ENCODE measurements at regions not wholly inside any gene's neighbourhood (a gene's known extent, or its start where the extent isn't known, plus 50 kb on each side); places are given as distances from the start of the nearest gene placed in this dataset.

DNA sequence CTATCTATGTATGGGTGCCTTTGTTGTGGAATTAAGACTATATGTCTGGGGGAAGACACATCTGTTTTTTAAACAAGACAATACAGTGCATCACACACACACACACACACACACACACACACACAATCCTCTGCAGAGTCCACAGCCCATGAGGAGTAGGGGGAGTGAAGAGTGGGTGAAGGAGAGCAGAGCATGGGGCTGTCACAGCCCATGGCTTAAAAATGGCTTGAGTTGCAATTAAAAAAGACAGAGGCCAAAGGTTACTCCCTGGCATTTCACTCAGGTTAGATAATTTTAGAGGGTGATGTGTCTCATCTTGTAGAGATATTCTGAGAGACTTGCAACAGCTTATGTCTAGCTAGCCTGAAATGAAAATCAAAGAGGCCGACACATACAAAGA lies 176.5 kb upstream of the PLXNA2 start:
- Histone ChIP-seq H3K4me1 (no peaks in the 10 kb centered on the region), H3K4me3 (no peak overlapping the region), H3K27me3 (no peaks in the 10 kb centered on the region), H3K36me3 (no peaks in the 10 kb centered on the region), H3K9me3 (replicated peaks) (no peaks in the 10 kb centered on the region), H3K27ac (no peak overlapping the region)
- no peak for DNase-seq

DNA sequence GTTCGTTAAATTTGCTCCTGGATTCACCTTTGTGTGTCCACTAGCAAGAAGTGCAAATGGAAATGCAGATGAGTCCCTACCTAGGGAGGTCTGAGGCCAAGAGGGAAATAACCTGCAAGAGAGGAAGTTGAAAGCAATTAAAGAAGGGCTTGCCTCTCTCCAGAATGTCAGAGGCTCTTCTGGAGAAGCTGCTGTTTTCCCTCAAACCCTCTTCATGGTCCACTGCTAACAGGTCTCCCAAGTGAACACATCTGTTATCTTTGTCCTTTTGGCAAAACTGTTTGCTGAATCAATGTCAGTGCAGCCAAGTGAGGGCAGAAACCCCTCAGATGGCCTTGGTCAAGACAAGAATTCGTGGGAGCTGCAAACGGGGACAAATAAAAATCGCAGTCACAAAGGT lies 177.3 kb upstream of the PLXNA2 start:
- no peak overlapping the region for H3K4me3 ChIP-seq
- H3K27me3 ChIP-seq = no peaks in the 10 kb centered on the region
- no peaks in the 10 kb centered on the region for H3K36me3 ChIP-seq
- no peak for DNase-seq
- H3K27ac ChIP-seq = no peak overlapping the region
- no peaks in the 10 kb centered on the region for H3K9me3 ChIP-seq (replicated peaks)
- no peaks in the 10 kb centered on the region for H3K4me1 ChIP-seq

DNA sequence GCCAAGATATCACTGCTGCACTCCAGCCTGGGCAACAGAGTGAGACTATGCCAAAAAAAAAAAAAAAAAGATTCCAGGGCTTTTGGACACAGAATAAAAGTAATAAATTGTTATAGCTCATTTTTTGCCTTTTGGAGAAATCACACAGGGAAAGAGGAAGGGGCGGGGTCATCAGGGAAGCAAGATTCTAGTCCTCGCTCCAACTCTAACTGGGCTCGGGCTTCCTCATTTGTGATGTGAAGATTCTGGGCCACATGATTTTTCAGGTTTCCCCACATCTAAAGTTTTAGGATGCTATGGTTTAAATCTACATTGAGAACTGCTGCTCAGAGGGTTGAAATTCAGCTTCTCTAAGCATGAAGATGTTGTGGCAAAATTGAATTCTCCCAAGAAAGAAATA lies 179.3 kb upstream of the PLXNA2 start:
- Histone ChIP-seq H3K36me3 (no peaks in the 10 kb centered on the region), H3K27ac (no peak overlapping the region), H3K4me1 (no peaks in the 10 kb centered on the region; the same call in 1 of the 2 replicates), H3K27me3 (no peaks in the 10 kb centered on the region), H3K4me3 (no peak overlapping the region), H3K9me3 (replicated peaks) (no peaks in the 10 kb centered on the region)
- DNase-seq = no peak

- Histone ChIP-seq H3K4me1 (no peaks in the 10 kb centered on the region; the same call in 1 of the 2 replicates), H3K27ac (no peak overlapping the region), H3K27me3 (no peaks in the 10 kb centered on the region), H3K9me3 (replicated peaks) (no peaks in the 10 kb centered on the region), H3K4me3 (no peak overlapping the region), H3K36me3 (no peaks in the 10 kb centered on the region)
- DNase-seq = no peak
Observed at GRCh38 chr1:208425096-208425495, 180.9 kb upstream of the PLXNA2 start.

DNA sequence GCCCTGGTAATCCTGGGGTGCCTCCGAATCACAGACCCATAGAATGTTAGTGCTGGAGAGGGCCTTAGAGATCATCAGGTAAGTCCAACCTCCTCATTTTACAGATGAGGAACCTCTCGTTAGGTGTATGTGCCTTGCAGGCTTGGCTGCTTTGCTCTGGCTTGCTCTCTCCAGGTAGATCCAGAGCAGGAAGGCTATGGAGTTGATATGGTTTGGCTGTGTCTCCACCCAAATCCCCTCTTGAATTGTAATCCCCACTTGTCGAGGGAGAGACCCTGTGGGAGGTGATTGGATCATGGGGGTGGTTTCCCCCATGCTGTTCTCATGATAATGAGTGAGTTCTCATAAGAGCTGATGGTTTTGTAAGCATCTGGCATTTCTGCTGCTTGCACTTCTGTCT lies 186.0 kb upstream of the PLXNA2 start:
- no peaks in the 10 kb centered on the region for H3K36me3 ChIP-seq
- H3K27me3 ChIP-seq = no peaks in the 10 kb centered on the region
- no peaks in the 10 kb centered on the region; the same call in 1 of the 2 replicates for H3K4me1 ChIP-seq
- no peak overlapping the region for H3K27ac ChIP-seq
- no peak overlapping the region for H3K4me3 ChIP-seq
- DNase-seq = no peak
- H3K9me3 ChIP-seq (replicated peaks) = no peaks in the 10 kb centered on the region

- H3K27ac ChIP-seq = no peak overlapping the region
- no peaks in the 10 kb centered on the region for H3K36me3 ChIP-seq
- H3K9me3 ChIP-seq (replicated peaks) = no peaks in the 10 kb centered on the region
- H3K27me3 ChIP-seq = 0 out of 2 replicates have a peak, but pooled peaks cover 5% of the 10 kb centered on the region
- H3K4me3 ChIP-seq = no peak overlapping the region
- no peaks in the 10 kb centered on the region; the same call in 1 of the 2 replicates for H3K4me1 ChIP-seq
- DNase-seq = no peak
Observed at GRCh38 chr1:208431721-208432120, 187.5 kb upstream of the PLXNA2 start.

GRCh38 chr1:208432346-208432745 lies 188.2 kb upstream of the PLXNA2 start:
- Histone ChIP-seq H3K9me3 (replicated peaks) (no peaks in the 10 kb centered on the region), H3K4me1 (no peaks in the 10 kb centered on the region; the same call in 1 of the 2 replicates), H3K27me3 (0 out of 2 replicates have a peak, but pooled peaks cover 5% of the 10 kb centered on the region), H3K4me3 (no peak overlapping the region), H3K27ac (no peak overlapping the region), H3K36me3 (no peaks in the 10 kb centered on the region)
- DNase-seq = no peak

DNA sequence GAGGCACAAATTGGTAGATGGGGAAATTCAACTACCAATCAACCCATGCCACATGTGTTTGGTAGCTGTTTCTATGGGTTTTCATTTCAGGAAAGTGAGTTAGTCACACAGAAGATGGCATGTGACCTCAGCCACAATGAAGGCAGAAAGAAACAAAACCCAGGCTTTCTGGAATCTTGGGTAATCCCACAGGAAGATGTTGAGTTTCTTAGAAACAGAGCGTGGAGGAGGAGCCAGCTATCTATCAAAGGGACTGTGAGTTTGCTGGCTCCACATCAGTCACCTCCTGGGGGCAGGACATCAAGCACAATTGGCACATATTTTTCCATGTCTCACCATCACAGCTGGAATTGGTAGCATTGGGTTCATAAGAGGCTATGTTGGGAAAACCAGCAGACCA lies 188.9 kb upstream of the PLXNA2 start:
- no peaks in the 10 kb centered on the region for H3K4me1 ChIP-seq
- H3K4me3 ChIP-seq = no peak overlapping the region
- no peaks in the 10 kb centered on the region for H3K9me3 ChIP-seq (replicated peaks)
- H3K27me3 ChIP-seq = 0 out of 2 replicates have a peak, but pooled peaks cover 5% of the 10 kb centered on the region
- DNase-seq = no peak
- H3K36me3 ChIP-seq = no peaks in the 10 kb centered on the region
- H3K27ac ChIP-seq = no peak overlapping the region

DNA sequence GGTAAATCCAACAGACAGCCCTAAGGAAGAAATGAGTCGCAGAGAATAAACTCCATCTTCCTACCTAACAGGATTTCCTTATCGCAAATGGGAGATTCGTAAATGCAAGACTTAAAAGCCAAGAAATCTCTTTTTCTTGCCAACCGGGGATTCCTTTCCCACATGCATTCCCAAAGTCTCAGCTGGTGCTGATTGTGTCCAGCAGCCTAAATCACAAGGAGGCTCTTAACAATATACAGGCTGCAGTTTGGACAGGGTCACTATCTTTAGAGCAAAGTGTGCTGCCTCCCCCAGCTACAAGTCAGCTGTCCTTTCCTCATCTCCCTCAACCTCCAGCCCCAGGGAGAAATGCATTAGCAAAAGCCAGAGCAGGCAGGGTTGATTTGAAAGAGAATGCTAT lies 189.8 kb upstream of the PLXNA2 start:
- no peak overlapping the region for H3K27ac ChIP-seq

GRCh38 chr1:208437401-208437800 lies 193.2 kb upstream of the PLXNA2 start:
- no peaks in the 10 kb centered on the region for H3K4me1 ChIP-seq
- no peak for DNase-seq
- H3K27ac ChIP-seq = no peak overlapping the region

More for the DNA sequence above, 189.8 kb upstream of the PLXNA2 start:
- no peak overlapping the region for H3K4me3 ChIP-seq
- no peaks in the 10 kb centered on the region for H3K36me3 ChIP-seq
- H3K27me3 ChIP-seq = 0 out of 2 replicates have a peak, but pooled peaks cover 5% of the 10 kb centered on the region
- no peak for DNase-seq
- no peaks in the 10 kb centered on the region for H3K9me3 ChIP-seq (replicated peaks)
- no peaks in the 10 kb centered on the region for H3K4me1 ChIP-seq

DNA sequence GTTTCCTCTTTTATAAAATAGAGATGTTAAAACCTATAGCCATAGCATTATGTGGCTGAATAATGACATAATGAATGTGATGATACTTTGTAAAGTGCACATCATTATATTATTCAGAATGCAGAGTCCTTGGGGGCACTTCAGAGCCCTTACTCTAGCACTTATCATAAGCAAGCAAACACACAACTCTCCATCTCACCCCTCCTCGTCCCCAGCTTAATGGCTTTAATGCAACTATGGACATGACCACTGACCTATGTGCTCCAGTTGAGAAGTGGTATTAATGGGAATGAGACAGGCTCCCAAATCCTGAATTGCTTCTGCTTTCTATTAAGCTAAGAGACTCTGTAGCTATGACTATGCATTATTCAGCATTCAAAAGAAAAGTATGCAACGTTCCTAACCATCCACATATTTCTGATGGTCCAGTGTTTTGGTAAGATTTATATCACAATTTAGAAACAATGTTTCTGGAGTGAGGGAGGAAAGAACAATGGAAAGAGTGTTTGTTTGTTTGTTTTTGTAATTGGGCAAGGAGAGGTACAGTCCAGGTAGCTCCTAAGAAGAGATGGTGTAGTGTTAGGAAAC lies 194.0 kb upstream of the PLXNA2 start:
- Histone ChIP-seq H3K36me3 (no peaks in the 10 kb centered on the region), H3K4me3 (no peak overlapping the region), H3K27me3 (0 out of 2 replicates have a peak, but pooled peaks cover 5% of the 10 kb centered on the region), H3K4me1 (no peaks in the 10 kb centered on the region), H3K27ac (no peak overlapping the region), H3K9me3 (replicated peaks) (no peaks in the 10 kb centered on the region)
- DNase-seq = no peak

More at GRCh38 chr1:208437401-208437800, 193.2 kb upstream of the PLXNA2 start:
- H3K27me3 ChIP-seq = 0 out of 2 replicates have a peak, but pooled peaks cover 5% of the 10 kb centered on the region
- H3K9me3 ChIP-seq (replicated peaks) = no peaks in the 10 kb centered on the region
- no peaks in the 10 kb centered on the region for H3K36me3 ChIP-seq
- no peak overlapping the region for H3K4me3 ChIP-seq

DNA sequence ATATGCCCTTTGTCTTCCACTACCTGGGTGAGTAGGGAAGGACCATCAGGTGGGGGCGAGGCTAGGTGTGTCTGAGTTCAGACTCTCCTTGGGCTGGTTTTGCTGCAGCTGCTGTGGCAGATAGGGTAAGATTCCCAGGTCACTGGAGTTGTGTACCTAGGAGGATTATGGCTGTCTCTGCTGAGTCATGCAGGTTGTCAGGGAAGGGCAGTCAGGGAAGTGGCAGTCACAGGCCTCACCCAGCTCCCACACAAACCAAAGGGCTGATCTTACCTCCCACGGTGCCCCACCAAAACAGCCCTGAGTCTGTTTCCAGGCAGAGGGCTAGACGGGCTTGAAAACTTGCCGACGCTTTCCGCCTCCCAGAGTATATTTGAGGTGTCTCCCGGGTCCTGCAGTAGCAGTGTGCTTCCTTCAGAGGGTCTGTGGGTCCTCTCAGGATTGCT lies 201.6 kb upstream of the PLXNA2 start:
- no peak for DNase-seq
- Histone ChIP-seq H3K9me3 (replicated peaks) (no peaks in the 10 kb centered on the region), H3K27me3 (no peaks in the 10 kb centered on the region), H3K36me3 (no peaks in the 10 kb centered on the region), H3K27ac (no peak overlapping the region), H3K4me1 (no peaks in the 10 kb centered on the region), H3K4me3 (no peak overlapping the region)

GRCh38 chr1:208446271-208446691 lies 202.1 kb upstream of the PLXNA2 start:
- no peak overlapping the region for H3K4me3 ChIP-seq
- no peaks in the 10 kb centered on the region for H3K27me3 ChIP-seq
- H3K9me3 ChIP-seq (replicated peaks) = no peaks in the 10 kb centered on the region
- H3K4me1 ChIP-seq = no peaks in the 10 kb centered on the region
- DNase-seq = no peak
- no peak overlapping the region for H3K27ac ChIP-seq
- no peaks in the 10 kb centered on the region for H3K36me3 ChIP-seq

GRCh38 chr1:208448425-208448824 lies 204.2 kb upstream of the PLXNA2 start:
- Histone ChIP-seq H3K9me3 (replicated peaks) (no peaks in the 10 kb centered on the region), H3K27me3 (no peaks in the 10 kb centered on the region), H3K36me3 (no peaks in the 10 kb centered on the region), H3K4me3 (no peak overlapping the region), H3K4me1 (no peaks in the 10 kb centered on the region), H3K27ac (no peak overlapping the region)
- no peak for DNase-seq

DNA sequence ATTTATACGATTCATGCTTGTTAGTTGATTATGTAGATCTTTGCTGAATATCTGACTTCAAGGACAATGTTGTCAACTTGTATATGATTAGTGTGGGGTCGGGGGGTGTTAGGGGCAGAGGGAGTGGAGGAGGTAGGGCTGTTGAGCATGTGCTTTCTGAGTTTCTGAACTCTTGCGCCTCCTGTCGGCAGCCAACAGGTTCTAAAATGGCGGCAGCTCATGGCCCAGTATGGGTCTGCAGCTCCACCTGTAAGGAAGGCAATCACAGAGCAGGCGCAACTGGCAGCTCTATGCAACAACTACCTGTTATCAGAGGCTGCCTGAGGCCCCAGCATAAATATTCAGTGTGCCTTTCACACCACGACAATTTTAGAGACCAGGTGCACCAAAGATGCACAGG lies 205.8 kb upstream of the PLXNA2 start:
- Histone ChIP-seq H3K4me1 (no peaks in the 10 kb centered on the region), H3K27ac (no peak overlapping the region), H3K4me3 (no peak overlapping the region), H3K27me3 (no peaks in the 10 kb centered on the region), H3K9me3 (replicated peaks) (no peaks in the 10 kb centered on the region), H3K36me3 (no peaks in the 10 kb centered on the region)
- DNase-seq = no peak

GRCh38 chr1:208450958-208451357 lies 206.8 kb upstream of the PLXNA2 start:
- Histone ChIP-seq H3K4me3 (no peak overlapping the region), H3K27me3 (no peaks in the 10 kb centered on the region), H3K9me3 (replicated peaks) (no peaks in the 10 kb centered on the region), H3K36me3 (no peaks in the 10 kb centered on the region), H3K27ac (no peak overlapping the region), H3K4me1 (no peaks in the 10 kb centered on the region)
- DNase-seq = no peak

Measured in SJCRH30 (cell line).